PC-3 (cell line): ENCODE measurements at regions not wholly inside any gene's neighbourhood (a gene's known extent, or its start where the extent isn't known, plus 50 kb on each side); places are given as distances from the start of the nearest gene placed in this dataset.

Source experiments
- ATAC-seq: fragments of 200-7000 bp; cut with Tn5 transposase; 2 replicates; pipeline ENCODE4 v1.9.1; 2020; ENCODE audit warnings: mild to moderate bottlenecking, moderate library complexity
- BruUV-seq: library from RNA; stranded (reverse); fragments of 400-500 nt; replicated peaks from 2 replicates; lab custom pipeline; 2021; lab: Mats Ljungman, UMichigan
- CTCF ChIA-PET: fragments of 300-600 bp; sonication (Branson Sonifier 250); formaldehyde crosslinking; loops from one replicate; lab custom pipeline; 2022; ENCODE audit warnings: antibody characterized with exemption; lab: Charles Lee
- POLR2A ChIA-PET: fragments of 300-600 bp; sonication (Branson Sonifier 250); formaldehyde crosslinking; loops from one replicate; lab custom pipeline; 2022; ENCODE audit warnings: antibody characterized with exemption; ENCODE audit not compliant: unreplicated experiment; lab: Charles Lee
- DNase-seq: peaks from one replicate; pipeline ENCODE4 v3.0.0-alpha.2; 2015
- H2AFZ ChIP-seq: fragments of 300-600 bp; sonication (generic); 2 replicates; pipeline ENCODE4 v1.6.0; 2016; ENCODE audit warnings: antibody characterized with exemption, low read length
- H3F3A ChIP-seq: fragments of 300-600 bp; sonication (generic); one replicate; pipeline ENCODE4 v1.6.0; 2017; ENCODE audit warnings: antibody characterized with exemption, low read length, control low read depth, mild to moderate bottlenecking; ENCODE audit not compliant: unreplicated experiment
- H3K27ac ChIP-seq: fragments of 300-600 bp; sonication (generic); 2 replicates; pipeline ENCODE4 v1.5.1; 2016; ENCODE audit warnings: mild to moderate bottlenecking, low read length
- H3K27me3 ChIP-seq: fragments of 300-600 bp; sonication (generic); 2 replicates; pipeline ENCODE4 v1.6.1; 2016; ENCODE audit warnings: low read length, mixed read lengths
- H3K36me3 ChIP-seq: fragments of 300-600 bp; sonication (generic); 2 replicates; pipeline ENCODE4 v1.6.1; 2016; ENCODE audit warnings: low read depth, mixed run types, low read length, mixed read lengths
- H3K4me1 ChIP-seq: fragments of 300-600 bp; sonication (generic); 2 replicates; pipeline ENCODE4 v1.5.1; 2016; ENCODE audit warnings: low read length; ENCODE audit not compliant: insufficient read depth
- H3K4me2 ChIP-seq: fragments of 300-600 bp; sonication (generic); 2 replicates; pipeline ENCODE4 v1.6.0; 2016; ENCODE audit warnings: low read length
- H3K4me3 ChIP-seq: fragments of 300-600 bp; sonication (generic); 2 replicates; pipeline ENCODE4 v1.5.1; 2016; ENCODE audit warnings: mild to moderate bottlenecking, low read length, mixed read lengths
- H3K79me2 ChIP-seq: fragments of 300-600 bp; sonication (generic); 2 replicates; pipeline ENCODE4 v1.6.1; 2017; ENCODE audit warnings: low read length, mixed read lengths
- H3K9ac ChIP-seq: fragments of 300-600 bp; sonication (generic); 2 replicates; pipeline ENCODE4 v1.6.0; 2016; ENCODE audit warnings: mild to moderate bottlenecking, low read length
- H3K9me2 ChIP-seq: fragments of 300-600 bp; sonication (generic); replicated peaks from 2 replicates; pipeline ENCODE4 v1.6.1; 2016; ENCODE audit warnings: mixed run types, low read length, mixed read lengths
- H3K9me3 ChIP-seq: fragments of 300-600 bp; sonication (generic); 2 replicates; pipeline ENCODE4 v1.6.1; 2016; ENCODE audit warnings: low read length, mixed read lengths
- H4K20me1 ChIP-seq: fragments of 300-600 bp; sonication (generic); 2 replicates; pipeline ENCODE4 v1.6.1; 2016; ENCODE audit warnings: low read length, mixed read lengths
- EZH2 ChIP-seq: fragments of 300-600 bp; sonication (generic); IDR thresholded peaks from one replicate; pipeline ENCODE4 v1.6.1; 2017; ENCODE audit warnings: antibody characterized with exemption, mild to moderate bottlenecking, low read length; ENCODE audit not compliant: unreplicated experiment
- EZH2phosphoT487 ChIP-seq: fragments of 300-600 bp; sonication (generic); IDR thresholded peaks from 2 replicates; pipeline ENCODE4 v1.6.1; 2018; ENCODE audit warnings: mild to moderate bottlenecking, antibody characterized with exemption, low read length, borderline replicate concordance
- intact Hi-C: fragments of 100-400 bp; cut with micrococcal nuclease; formaldehyde crosslinking; loops from 2 replicates; pipeline ENCODE4 v1.9.0; 2023
- TF ChIP-seq, protein P1 (sequence below): fragments of 300-600 bp; sonication (generic); conservative IDR thresholded peaks from 2 replicates; pipeline ENCODE4 v1.5.1; 2017; ENCODE audit warnings: antibody characterized with exemption, low read depth, mild to moderate bottlenecking, low read length

DNA sequence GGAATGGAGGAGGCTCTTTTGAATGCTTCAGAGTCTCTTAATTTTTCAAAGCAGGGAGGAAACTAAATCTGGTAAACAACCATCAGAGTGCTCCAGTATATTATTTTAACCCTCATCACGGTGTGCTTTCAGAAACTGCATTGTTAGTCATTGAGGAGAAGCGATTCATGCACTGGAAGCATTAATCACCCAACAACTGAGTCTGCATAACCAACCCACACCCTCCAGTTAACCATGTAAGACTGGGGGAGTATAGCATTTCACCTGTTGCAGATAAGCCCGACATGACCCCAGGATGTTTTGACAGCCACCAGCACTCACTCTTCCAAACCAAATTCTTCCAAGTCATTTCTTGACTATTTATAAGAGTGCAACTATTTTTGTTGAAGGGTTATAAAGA lies 257.6 kb downstream of the GATA3 start:
- Histone ChIP-seq H3K4me3 (no peak overlapping the region), H2AFZ (no peak overlapping the region), H3K36me3 (no peaks in the 10 kb centered on the region), H3K27ac (no peak overlapping the region), H3K4me2 (peak overlapping the region; percentile 54), H3K9me3 (no peaks in the 10 kb centered on the region), H4K20me1 (no peaks in the 10 kb centered on the region), H3F3A (no peaks in the 10 kb centered on the region), H3K27me3 (no peaks in the 10 kb centered on the region), H3K9ac (no peak overlapping the region), H3K9me2 (no peaks in the 10 kb centered on the region), H3K79me2 (no peaks in the 10 kb centered on the region), H3K4me1 (peaks cover 7% of the 10 kb centered on the region)
- ATAC-seq (no peak), DNase-seq (peak; percentile 25)
- ChIA-PET CTCF (no interaction called here), POLR2A (no interaction called here)
- BruUV-seq, result no TSS peak
- TF ChIP-seq EZH2phosphoT487, result no peak
- TF ChIP-seq EZH2, result no peak
- TF ChIP-seq, protein P1, sequence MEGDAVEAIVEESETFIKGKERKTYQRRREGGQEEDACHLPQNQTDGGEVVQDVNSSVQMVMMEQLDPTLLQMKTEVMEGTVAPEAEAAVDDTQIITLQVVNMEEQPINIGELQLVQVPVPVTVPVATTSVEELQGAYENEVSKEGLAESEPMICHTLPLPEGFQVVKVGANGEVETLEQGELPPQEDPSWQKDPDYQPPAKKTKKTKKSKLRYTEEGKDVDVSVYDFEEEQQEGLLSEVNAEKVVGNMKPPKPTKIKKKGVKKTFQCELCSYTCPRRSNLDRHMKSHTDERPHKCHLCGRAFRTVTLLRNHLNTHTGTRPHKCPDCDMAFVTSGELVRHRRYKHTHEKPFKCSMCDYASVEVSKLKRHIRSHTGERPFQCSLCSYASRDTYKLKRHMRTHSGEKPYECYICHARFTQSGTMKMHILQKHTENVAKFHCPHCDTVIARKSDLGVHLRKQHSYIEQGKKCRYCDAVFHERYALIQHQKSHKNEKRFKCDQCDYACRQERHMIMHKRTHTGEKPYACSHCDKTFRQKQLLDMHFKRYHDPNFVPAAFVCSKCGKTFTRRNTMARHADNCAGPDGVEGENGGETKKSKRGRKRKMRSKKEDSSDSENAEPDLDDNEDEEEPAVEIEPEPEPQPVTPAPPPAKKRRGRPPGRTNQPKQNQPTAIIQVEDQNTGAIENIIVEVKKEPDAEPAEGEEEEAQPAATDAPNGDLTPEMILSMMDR, result no peak
- intact Hi-C loops, result loop anchor here (10.0 kb wide), 1 partner anchor 257 kb away; the partner anchor contains the start of gene GATA3

DNA sequence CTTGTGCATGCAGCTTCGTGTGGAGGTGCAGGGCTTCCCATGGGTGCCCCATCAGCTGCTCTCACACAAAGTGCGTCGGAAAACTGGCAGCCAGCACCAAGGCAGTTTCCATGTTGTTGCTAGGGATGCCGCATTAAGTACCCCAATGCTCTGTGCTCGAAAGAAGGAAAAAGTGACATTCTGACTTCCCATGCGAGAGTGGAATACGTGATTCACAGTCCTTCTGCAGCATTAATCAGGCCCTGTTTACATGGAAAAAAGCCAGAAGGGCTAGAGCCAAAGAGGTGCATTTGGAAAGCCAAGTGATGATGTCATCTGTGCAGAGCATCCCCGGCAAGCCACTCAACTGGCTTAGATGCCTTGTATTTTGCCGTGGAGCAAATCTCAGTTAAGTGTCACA lies 258.3 kb downstream of the GATA3 start:
- ATAC-seq, result no peak
- intact Hi-C loops, result loop anchor here (10.0 kb wide), 1 partner anchor 258 kb away; the partner anchor contains the start of gene GATA3
- Histone ChIP-seq H3K36me3 (no peaks in the 10 kb centered on the region), H3K9me3 (no peaks in the 10 kb centered on the region), H3K9me2 (no peaks in the 10 kb centered on the region), H3K79me2 (no peaks in the 10 kb centered on the region), H3K27ac (peak overlapping the region; percentile 21; the same call in 1 of the 2 replicates), H3K9ac (no peak overlapping the region), H3K4me3 (peak overlapping the region; percentile 20; the same call in 1 of the 2 replicates), H3F3A (no peaks in the 10 kb centered on the region), H3K27me3 (no peaks in the 10 kb centered on the region), H2AFZ (no peak overlapping the region), H3K4me2 (peak overlapping the region; percentile 54), H3K4me1 (peaks cover 6% of the 10 kb centered on the region), H4K20me1 (no peaks in the 10 kb centered on the region)
- DNase-seq, result peak; percentile 77
- ChIA-PET POLR2A (no interaction called here), CTCF (no interaction called here)
- BruUV-seq, result no TSS peak
- TF ChIP-seq EZH2, result no peak
- TF ChIP-seq, protein P1, result no peak
- TF ChIP-seq EZH2phosphoT487, result no peak

DNA sequence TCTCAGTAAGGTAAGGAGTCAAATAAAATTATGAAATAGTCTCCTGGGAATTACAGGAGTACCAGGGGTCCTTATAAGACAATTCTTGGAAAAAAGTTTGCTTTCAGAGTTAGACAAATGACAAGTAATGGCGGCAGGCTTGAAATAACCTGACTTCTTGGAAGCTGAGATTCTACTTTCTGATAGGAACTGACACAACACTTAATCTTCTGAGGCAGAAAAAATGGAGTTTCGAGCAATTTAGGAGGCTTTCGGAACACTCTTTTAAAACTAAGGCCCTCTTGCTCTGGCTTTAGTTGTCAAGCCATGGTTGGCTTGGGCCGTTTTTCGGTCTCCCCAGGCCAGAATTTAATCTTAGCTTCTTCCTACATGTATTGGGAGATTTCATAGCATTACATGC lies 260.0 kb downstream of the GATA3 start:
- H3K4me2 ChIP-seq, result no peak overlapping the region
- no peak for DNase-seq
- no peaks in the 10 kb centered on the region for H3K79me2 ChIP-seq
- H3K27ac ChIP-seq, result no peak overlapping the region
- no peaks in the 10 kb centered on the region for H3K9me2 ChIP-seq
- no peak overlapping the region for H3K4me3 ChIP-seq
- no peaks in the 10 kb centered on the region for H3K36me3 ChIP-seq
- intact Hi-C loops, result loop anchor here (10.0 kb wide), 1 partner anchor 260 kb away; the partner anchor contains the start of gene GATA3
- no peaks in the 10 kb centered on the region for H3K9me3 ChIP-seq
- H3K27me3 ChIP-seq, result no peaks in the 10 kb centered on the region
- ATAC-seq, result no peak
- no peak overlapping the region for H2AFZ ChIP-seq
- no peak overlapping the region for H3K9ac ChIP-seq
- CTCF ChIA-PET, result no interaction called here
- no TSS peak for BruUV-seq
- H3F3A ChIP-seq, result no peaks in the 10 kb centered on the region
- TF ChIP-seq EZH2phosphoT487 (no peak), EZH2 (no peak)
- TF ChIP-seq, protein P1, result no peak
- POLR2A ChIA-PET, result no interaction called here
- no peaks in the 10 kb centered on the region for H4K20me1 ChIP-seq
- peaks cover 6% of the 10 kb centered on the region for H3K4me1 ChIP-seq
